CD4-positive, alpha-beta T cell treated with Interleukin-17A for 4 hours (primary cell): ENCODE measurements at regions not wholly inside any gene's neighbourhood (a gene's known extent, or its start where the extent isn't known, plus 50 kb on each side); places are given as distances from the start of the nearest gene placed in this dataset.

Experiments
- DNase-seq: peaks from one replicate; pipeline ENCODE4 v3.0.0-alpha.2; 2020; ENCODE audit warnings: mixed read lengths

GRCh38 chr2:133667968-133668367, 99.7 kb upstream of the NCKAP5 start:
- DNase-seq, result no peak

DNA sequence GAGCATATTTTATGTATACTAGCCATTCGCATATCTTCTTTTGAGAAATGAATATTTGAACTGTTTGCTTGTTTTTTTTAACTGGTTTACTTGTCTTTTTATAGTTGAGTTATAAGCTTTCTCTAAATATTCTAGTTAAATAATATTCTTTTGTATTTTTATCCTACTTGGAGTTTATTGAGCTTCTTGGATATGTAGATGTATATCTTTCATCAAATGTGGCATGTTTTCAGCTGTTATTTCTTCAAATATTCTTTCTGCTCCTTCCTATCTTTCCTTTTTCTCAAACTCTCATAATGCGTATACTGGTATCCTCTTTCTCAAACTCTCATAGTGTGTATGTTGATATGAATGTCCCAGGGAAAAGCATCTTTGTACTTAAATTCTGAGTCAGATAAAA, 100.3 kb upstream of the NCKAP5 start:
- DNase-seq, result no peak

GRCh38 chr2:133673305-133673905, 105.1 kb upstream of the NCKAP5 start:
- DNase-seq, result no peak

GRCh38 chr2:133674066-133674432, 105.8 kb upstream of the NCKAP5 start:
- no peak for DNase-seq

GRCh38 chr2:133674433-133675331, 106.4 kb upstream of the NCKAP5 start:
- DNase-seq, result no peak

GRCh38 chr2:133676392-133677130, 108.3 kb upstream of the NCKAP5 start:
- no peak for DNase-seq

DNA sequence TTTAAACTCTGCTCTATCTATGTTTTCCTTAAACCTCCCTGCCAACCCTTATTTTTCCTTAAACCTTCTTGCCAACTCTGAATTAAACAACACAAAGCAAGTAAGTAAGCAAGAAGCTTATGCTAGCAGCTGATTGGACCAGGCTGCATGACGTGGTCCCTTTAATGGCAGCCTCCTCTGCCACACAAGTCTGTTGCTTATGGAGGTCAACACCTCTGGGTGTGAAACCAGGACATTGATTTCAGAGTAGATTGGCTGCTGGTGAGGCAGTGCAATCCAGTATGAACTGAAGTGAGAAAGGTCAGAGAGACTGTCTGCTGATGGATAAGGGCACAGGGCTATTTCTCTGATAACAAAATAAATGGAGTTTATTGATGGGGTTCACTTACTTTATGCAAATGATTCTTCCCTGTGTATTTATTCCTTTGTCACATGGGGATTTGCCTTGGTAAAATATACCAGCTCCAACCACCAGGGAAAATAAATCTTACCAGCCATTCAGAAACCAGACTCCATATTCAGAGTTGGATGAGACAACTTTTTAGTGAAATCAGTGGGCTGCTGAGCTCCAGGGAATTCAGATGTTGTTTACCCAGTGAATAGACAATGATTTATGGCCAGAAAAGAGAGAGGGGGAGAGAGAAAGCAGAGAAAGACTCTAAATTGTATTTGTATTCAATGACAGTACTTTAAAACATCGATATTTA, 112.2 kb upstream of the NCKAP5 start:
- no peak for DNase-seq

GRCh38 chr2:133682347-133682746, 114.1 kb upstream of the NCKAP5 start:
- no peak for DNase-seq

- DNase-seq, result no peak
Measured at GRCh38 chr2:133682906-133683305, 114.6 kb upstream of the NCKAP5 start.

- no peak for DNase-seq
Measured at GRCh38 chr2:133685636-133686215, 117.5 kb upstream of the NCKAP5 start.

DNA sequence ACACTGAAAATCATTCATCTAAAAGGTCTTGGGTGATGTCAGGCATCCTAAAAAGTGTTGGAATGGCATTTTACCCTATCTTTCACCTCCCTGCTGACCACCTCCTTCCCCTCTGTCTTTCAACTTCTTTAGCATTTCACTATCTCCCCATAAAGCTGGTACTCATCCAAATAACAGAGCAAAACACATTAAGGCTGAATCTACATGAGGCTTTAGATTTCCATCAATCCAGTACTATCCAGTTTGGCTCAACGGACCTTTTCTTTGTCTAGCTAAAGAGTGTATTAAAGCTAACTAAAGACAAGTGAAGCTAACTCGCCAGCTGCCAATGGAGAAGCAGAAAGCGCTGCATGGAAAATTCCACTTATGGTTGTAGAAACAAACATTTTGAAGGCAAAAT, 122.5 kb upstream of the NCKAP5 start:
- DNase-seq, result no peak

GRCh38 chr2:133691336-133691735, 123.1 kb upstream of the NCKAP5 start:
- DNase-seq, result no peak

GRCh38 chr2:133705287-133705686, 137.0 kb upstream of the NCKAP5 start:
- DNase-seq, result no peak

GRCh38 chr2:133710613-133711012, 142.3 kb upstream of the NCKAP5 start:
- no peak for DNase-seq

DNA sequence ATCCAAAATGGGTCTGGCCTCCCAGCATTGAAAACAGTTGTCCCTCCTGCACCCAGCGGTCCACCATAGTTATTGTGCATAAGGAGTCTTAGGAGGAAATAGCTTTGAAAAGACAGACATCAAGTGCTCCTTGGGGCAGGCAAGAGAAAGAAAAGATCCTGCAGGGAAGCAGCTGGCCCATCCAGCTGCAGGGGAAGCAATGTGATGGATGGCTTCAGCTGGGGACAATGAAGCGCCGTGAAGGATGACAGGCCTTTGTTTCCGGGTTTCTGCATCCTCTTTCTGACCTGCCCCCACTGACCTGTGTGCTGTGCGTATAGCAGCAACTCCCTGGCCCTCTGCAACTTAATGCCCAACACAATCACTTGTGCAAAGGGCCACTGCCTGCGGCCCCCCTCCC, 142.9 kb upstream of the NCKAP5 start:
- no peak for DNase-seq

- DNase-seq, result no peak
Measured at GRCh38 chr2:133711806-133712205, 143.5 kb upstream of the NCKAP5 start.

DNA sequence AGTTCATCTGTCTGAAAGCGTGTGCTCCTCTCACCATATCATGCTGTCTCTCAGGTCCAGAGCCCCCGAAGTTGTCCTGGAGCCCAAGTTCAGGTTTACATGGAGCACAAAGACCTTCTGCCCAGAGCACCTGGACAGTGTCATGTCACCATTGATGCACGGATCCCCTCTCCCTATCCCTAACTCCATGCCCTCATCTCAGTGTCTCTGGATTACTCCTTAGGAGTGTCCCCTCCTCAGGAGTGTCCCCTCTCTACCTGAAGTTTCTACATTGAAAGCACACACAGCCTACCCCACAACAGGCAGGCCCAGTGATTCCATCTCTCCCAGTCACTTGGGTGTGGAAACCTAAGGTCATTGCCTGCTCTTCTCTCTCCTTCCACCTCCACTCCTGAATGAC, 144.1 kb upstream of the NCKAP5 start:
- no peak for DNase-seq

- no peak for DNase-seq
Measured at GRCh38 chr2:133713049-133713580, 144.9 kb upstream of the NCKAP5 start.

DNA sequence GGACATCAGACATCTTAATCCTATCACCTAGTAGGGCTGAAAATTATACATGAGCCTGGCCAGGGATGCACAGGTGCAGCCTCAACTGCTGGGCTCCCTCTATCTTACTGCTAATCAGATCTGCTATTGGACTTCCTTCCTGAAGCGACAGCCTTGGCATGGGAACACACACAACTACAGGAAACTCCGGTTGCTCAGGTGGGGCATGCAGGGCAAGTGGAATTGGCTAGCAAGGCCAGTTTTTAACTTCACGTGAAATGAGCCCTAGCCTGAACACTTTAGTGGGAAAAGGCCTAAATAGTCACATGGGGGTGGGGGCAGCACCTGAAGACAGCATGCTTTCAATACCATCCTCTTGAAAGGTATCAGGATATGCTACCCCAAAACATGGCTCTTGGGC, 147.9 kb upstream of the NCKAP5 start:
- DNase-seq, result no peak

DNA sequence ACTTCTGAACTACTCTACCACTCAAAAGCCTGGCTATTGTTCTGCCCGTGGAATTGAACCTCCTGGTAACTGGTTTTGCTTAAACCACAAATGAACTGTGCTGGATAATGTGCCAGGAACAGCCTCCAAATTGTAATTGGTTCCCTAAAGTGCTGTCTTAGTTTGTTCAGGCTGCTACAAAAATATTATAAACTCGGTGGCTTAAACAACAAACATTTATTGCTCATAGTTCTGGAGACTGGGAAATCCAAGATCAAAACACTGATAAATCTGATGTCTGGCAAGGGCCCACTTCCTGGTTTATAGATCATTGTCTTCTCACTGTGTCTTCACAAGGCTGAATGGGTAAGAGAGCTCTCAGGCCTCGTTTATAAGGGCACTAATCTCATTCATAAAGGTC, 149.2 kb upstream of the NCKAP5 start:
- DNase-seq, result no peak

- DNase-seq, result no peak
Measured at GRCh38 chr2:133718688-133719201, 150.5 kb upstream of the NCKAP5 start.

- DNase-seq, result no peak
Measured at GRCh38 chr2:133720429-133720828, 152.2 kb upstream of the NCKAP5 start.
